ENCODE measurements at regions not wholly inside any gene's neighbourhood (a gene's known extent, or its start where the extent isn't known, plus 50 kb on each side); places are given as distances from the start of the nearest gene placed in this dataset.

DNA sequence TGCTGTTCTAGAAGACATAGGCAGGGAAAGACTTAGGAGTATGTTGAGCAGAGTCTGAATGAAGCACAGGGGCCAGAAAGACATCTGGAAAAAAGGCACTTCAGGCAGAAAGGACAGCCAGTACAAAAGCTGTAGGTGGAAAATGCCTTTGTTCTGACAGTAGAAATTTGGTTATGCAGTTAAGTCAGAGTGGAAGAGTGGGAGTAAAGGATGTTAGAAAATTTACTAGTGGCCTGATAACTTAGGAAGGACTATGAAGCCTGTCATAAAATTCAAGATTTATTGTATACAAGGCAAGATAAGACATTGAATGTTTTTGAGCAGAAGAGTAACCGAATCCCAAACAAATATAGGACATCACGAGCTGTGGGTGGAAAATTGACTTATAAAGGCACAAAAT, 987.9 kb downstream of the PLA2G4A start:
- TF ChIP-seq, protein P1, sequence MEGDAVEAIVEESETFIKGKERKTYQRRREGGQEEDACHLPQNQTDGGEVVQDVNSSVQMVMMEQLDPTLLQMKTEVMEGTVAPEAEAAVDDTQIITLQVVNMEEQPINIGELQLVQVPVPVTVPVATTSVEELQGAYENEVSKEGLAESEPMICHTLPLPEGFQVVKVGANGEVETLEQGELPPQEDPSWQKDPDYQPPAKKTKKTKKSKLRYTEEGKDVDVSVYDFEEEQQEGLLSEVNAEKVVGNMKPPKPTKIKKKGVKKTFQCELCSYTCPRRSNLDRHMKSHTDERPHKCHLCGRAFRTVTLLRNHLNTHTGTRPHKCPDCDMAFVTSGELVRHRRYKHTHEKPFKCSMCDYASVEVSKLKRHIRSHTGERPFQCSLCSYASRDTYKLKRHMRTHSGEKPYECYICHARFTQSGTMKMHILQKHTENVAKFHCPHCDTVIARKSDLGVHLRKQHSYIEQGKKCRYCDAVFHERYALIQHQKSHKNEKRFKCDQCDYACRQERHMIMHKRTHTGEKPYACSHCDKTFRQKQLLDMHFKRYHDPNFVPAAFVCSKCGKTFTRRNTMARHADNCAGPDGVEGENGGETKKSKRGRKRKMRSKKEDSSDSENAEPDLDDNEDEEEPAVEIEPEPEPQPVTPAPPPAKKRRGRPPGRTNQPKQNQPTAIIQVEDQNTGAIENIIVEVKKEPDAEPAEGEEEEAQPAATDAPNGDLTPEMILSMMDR (IDR thresholded peaks at IDR 0.05) = no peak
- no peak for TF ChIP-seq ZFX (IDR thresholded peaks at IDR 0.05; ENCODE audit: borderline replicate concordance)

All from 22Rv1 (cell line).